ENCODE measurements at regions not wholly inside any gene's neighbourhood (a gene's known extent, or its start where the extent isn't known, plus 50 kb on each side); places are given as distances from the start of the nearest gene placed in this dataset.

- no peak for TF ChIP-seq ARNTL (CRISPR knock-in tag; IDR thresholded peaks at IDR 0.05; ENCODE audit: borderline replicate concordance, low read depth)
- no peak for TF ChIP-seq ZNF565 (CRISPR knock-in tag; conservative IDR thresholded peaks at IDR 0.05; ENCODE audit: low read depth)
- TF ChIP-seq POU6F1 (CRISPR knock-in tag; IDR thresholded peaks at IDR 0.05; ENCODE audit: borderline replicate concordance, low read depth) = no peak
- TF ChIP-seq BACH2 (CRISPR knock-in tag; IDR thresholded peaks at IDR 0.05; ENCODE audit: borderline replicate concordance) = no peak
- TF ChIP-seq RARB (CRISPR knock-in tag; IDR thresholded peaks at IDR 0.05) = no peak
- TF ChIP-seq GLIS3 (CRISPR knock-in tag; IDR thresholded peaks at IDR 0.05) = no peak
- TF ChIP-seq ZC3H10 (CRISPR knock-in tag; IDR thresholded peaks at IDR 0.05) = no peak
- no peak for TF ChIP-seq TCF4 (CRISPR knock-in tag; IDR thresholded peaks at IDR 0.05; ENCODE audit: borderline replicate concordance)
- no peak for TF ChIP-seq PATZ1 (CRISPR knock-in tag; IDR thresholded peaks at IDR 0.05; ENCODE audit: borderline replicate concordance)
- ATAC-seq = no peak
These were observed 102.6 kb upstream of the GPR26 start for GRCh38 chr10:123563581-123563855.

- ATAC-seq = no peak
- TF ChIP-seq, protein P1, sequence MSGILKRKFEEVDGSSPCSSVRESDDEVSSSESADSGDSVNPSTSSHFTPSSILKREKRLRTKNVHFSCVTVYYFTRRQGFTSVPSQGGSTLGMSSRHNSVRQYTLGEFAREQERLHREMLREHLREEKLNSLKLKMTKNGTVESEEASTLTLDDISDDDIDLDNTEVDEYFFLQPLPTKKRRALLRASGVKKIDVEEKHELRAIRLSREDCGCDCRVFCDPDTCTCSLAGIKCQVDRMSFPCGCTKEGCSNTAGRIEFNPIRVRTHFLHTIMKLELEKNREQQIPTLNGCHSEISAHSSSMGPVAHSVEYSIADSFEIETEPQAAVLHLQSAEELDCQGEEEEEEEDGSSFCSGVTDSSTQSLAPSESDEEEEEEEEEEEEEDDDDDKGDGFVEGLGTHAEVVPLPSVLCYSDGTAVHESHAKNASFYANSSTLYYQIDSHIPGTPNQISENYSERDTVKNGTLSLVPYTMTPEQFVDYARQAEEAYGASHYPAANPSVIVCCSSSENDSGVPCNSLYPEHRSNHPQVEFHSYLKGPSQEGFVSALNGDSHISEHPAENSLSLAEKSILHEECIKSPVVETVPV (CRISPR knock-in tag; IDR thresholded peaks at IDR 0.05) = no peak
- TF ChIP-seq ESRRG (CRISPR knock-in tag; IDR thresholded peaks at IDR 0.05) = no peak
- TF ChIP-seq PPARA (CRISPR knock-in tag; IDR thresholded peaks at IDR 0.05; ENCODE audit: borderline replicate concordance) = no peak
- no peak for TF ChIP-seq ZNF8 (CRISPR knock-in tag; IDR thresholded peaks at IDR 0.05)
- no peak for TF ChIP-seq ZNF565 (CRISPR knock-in tag; conservative IDR thresholded peaks at IDR 0.05; ENCODE audit: low read depth)
- TF ChIP-seq, protein P2, sequence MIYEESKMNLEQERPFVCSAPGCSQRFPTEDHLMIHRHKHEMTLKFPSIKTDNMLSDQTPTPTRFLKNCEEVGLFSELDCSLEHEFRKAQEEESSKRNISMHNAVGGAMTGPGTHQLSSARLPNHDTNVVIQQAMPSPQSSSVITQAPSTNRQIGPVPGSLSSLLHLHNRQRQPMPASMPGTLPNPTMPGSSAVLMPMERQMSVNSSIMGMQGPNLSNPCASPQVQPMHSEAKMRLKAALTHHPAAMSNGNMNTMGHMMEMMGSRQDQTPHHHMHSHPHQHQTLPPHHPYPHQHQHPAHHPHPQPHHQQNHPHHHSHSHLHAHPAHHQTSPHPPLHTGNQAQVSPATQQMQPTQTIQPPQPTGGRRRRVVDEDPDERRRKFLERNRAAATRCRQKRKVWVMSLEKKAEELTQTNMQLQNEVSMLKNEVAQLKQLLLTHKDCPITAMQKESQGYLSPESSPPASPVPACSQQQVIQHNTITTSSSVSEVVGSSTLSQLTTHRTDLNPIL (CRISPR knock-in tag; IDR thresholded peaks at IDR 0.05; ENCODE audit: low read depth) = no peak
- no peak for TF ChIP-seq ZFP30 (CRISPR knock-in tag; IDR thresholded peaks at IDR 0.05)
- no peak for TF ChIP-seq ZC3H10 (CRISPR knock-in tag; IDR thresholded peaks at IDR 0.05)
- no peak for TF ChIP-seq PATZ1 (CRISPR knock-in tag; IDR thresholded peaks at IDR 0.05; ENCODE audit: borderline replicate concordance)
- no peak for TF ChIP-seq RARB (CRISPR knock-in tag; IDR thresholded peaks at IDR 0.05)
- no peak for TF ChIP-seq GLIS3 (CRISPR knock-in tag; IDR thresholded peaks at IDR 0.05)
- TF ChIP-seq POU6F1 (CRISPR knock-in tag; IDR thresholded peaks at IDR 0.05; ENCODE audit: borderline replicate concordance, low read depth) = no peak
- TF ChIP-seq ZFP3 (CRISPR knock-in tag; IDR thresholded peaks at IDR 0.05) = no peak
- no peak for TF ChIP-seq ZNF70 (CRISPR knock-in tag; IDR thresholded peaks at IDR 0.05)
- TF ChIP-seq TCF4 (CRISPR knock-in tag; IDR thresholded peaks at IDR 0.05; ENCODE audit: borderline replicate concordance) = no peak
- no peak for TF ChIP-seq ARNTL (CRISPR knock-in tag; IDR thresholded peaks at IDR 0.05; ENCODE audit: borderline replicate concordance, low read depth)
- no peak for TF ChIP-seq OSR1 (CRISPR knock-in tag; IDR thresholded peaks at IDR 0.05)
These were observed 102.2 kb upstream of the GPR26 start for GRCh38 chr10:123563994-123564393.

- no peak for ATAC-seq
- TF ChIP-seq, protein P3, sequence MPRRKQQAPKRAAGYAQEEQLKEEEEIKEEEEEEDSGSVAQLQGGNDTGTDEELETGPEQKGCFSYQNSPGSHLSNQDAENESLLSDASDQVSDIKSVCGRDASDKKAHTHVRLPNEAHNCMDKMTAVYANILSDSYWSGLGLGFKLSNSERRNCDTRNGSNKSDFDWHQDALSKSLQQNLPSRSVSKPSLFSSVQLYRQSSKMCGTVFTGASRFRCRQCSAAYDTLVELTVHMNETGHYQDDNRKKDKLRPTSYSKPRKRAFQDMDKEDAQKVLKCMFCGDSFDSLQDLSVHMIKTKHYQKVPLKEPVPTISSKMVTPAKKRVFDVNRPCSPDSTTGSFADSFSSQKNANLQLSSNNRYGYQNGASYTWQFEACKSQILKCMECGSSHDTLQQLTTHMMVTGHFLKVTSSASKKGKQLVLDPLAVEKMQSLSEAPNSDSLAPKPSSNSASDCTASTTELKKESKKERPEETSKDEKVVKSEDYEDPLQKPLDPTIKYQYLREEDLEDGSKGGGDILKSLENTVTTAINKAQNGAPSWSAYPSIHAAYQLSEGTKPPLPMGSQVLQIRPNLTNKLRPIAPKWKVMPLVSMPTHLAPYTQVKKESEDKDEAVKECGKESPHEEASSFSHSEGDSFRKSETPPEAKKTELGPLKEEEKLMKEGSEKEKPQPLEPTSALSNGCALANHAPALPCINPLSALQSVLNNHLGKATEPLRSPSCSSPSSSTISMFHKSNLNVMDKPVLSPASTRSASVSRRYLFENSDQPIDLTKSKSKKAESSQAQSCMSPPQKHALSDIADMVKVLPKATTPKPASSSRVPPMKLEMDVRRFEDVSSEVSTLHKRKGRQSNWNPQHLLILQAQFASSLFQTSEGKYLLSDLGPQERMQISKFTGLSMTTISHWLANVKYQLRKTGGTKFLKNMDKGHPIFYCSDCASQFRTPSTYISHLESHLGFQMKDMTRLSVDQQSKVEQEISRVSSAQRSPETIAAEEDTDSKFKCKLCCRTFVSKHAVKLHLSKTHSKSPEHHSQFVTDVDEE (CRISPR knock-in tag; IDR thresholded peaks at IDR 0.05) = no peak
- TF ChIP-seq CSDC2 (CRISPR knock-in tag; IDR thresholded peaks at IDR 0.05) (no peak), TCF4 (CRISPR knock-in tag; IDR thresholded peaks at IDR 0.05; ENCODE audit: borderline replicate concordance) (no peak), ARNTL (CRISPR knock-in tag; IDR thresholded peaks at IDR 0.05; ENCODE audit: borderline replicate concordance, low read depth) (no peak), ISL1 (CRISPR knock-in tag; IDR thresholded peaks at IDR 0.05) (no peak), ZNF70 (CRISPR knock-in tag; IDR thresholded peaks at IDR 0.05) (no peak), RARB (CRISPR knock-in tag; IDR thresholded peaks at IDR 0.05) (no peak), BACH2 (CRISPR knock-in tag; IDR thresholded peaks at IDR 0.05; ENCODE audit: borderline replicate concordance) (no peak)
- TF ChIP-seq, protein P2 (CRISPR knock-in tag; IDR thresholded peaks at IDR 0.05; ENCODE audit: low read depth) = no peak
These were observed 101.5 kb upstream of the GPR26 start for GRCh38 chr10:123564631-123565030.

Data from SK-N-SH treated with all-trans-retinoic acid at 6 μM for 48 hours (cell line).